ENCODE measurements at regions not wholly inside any gene's neighbourhood (a gene's known extent, or its start where the extent isn't known, plus 50 kb on each side); places are given as distances from the start of the nearest gene placed in this dataset.

- DNase-seq (ENCODE audit: low read depth, low spot score) (no peak), ATAC-seq (no peak)
- Histone ChIP-seq H3K9me3 (ENCODE audit: control insufficient read depth in 1 of 2, insufficient read depth in 1 of 2, low read depth in 1 of 2, low read length in 2 of 2) (no peaks in the 10 kb centered on the region), H3K79me2 (ENCODE audit: insufficient read depth, low read length) (no peaks in the 10 kb centered on the region), H3K36me3 (ENCODE audit: control insufficient read depth in 1 of 2, insufficient read depth in 2 of 2, low read length in 2 of 2) (no peaks in the 10 kb centered on the region), H3K4me3 (replicated peaks in 1 of 2; ENCODE audit: low read depth in 1 of 2, low read length in 2 of 2) (no peak overlapping the region), H3K4me1 (ENCODE audit: control insufficient read depth in 1 of 2, insufficient read depth in 2 of 2, low read length in 2 of 2) (no peaks in the 10 kb centered on the region), H3K4me2 (ENCODE audit: low read length) (no peak overlapping the region), H3K27ac (ENCODE audit: low read depth, low read length) (no peak overlapping the region), H3K27me3 (ENCODE audit: insufficient read depth, low read length) (no peaks in the 10 kb centered on the region), H2AFZ (ENCODE audit: low read depth, low read length, poor library complexity, severe bottlenecking) (no peak overlapping the region), H4K20me1 (ENCODE audit: insufficient read depth) (no peaks in the 10 kb centered on the region), H3K9ac (ENCODE audit: low read length) (no peak overlapping the region), H3K9me2 (ENCODE audit: insufficient read depth) (no peaks in the 10 kb centered on the region)
- intact Hi-C loops (cut with micrococcal nuclease) = no loop called here
- no peak for TF ChIP-seq CEBPB (IDR thresholded peaks at IDR 0.05; ENCODE audit: low read depth)
- no peak for TF ChIP-seq JUND (IDR thresholded peaks at IDR 0.05)
- no peak for TF ChIP-seq YY1 (IDR thresholded peaks at IDR 0.05; ENCODE audit: extremely low read depth, insufficient replicate concordance, low read depth, low read length)
- no peak for TF ChIP-seq RAD21 (IDR thresholded peaks at IDR 0.05; ENCODE audit: low read depth)
- POLR2A ChIA-PET = no interaction called here
- no TSS peak for BruUV-seq (replicated peaks)
- RAD21 ChIA-PET (ENCODE audit: low non-redundant PET in 1 of 2, low total read pairs in 2 of 2, uncharacterized antibody in 2 of 2, unreplicated experiment in 2 of 2) = no interaction called here
- CTCF ChIA-PET = no interaction called here
Measured at GRCh38 chr12:92466391-92467305, 236.1 kb upstream of the PLEKHG7 start.

GRCh38 chr12:92465786-92466295 is 236.9 kb upstream of the PLEKHG7 start:
- ChIA-PET CTCF (no interaction called here), RAD21 (ENCODE audit: low non-redundant PET in 1 of 2, low total read pairs in 2 of 2, uncharacterized antibody in 2 of 2, unreplicated experiment in 2 of 2) (no interaction called here), POLR2A (no interaction called here)
- H4K20me1 ChIP-seq (ENCODE audit: insufficient read depth) = no peaks in the 10 kb centered on the region
- no peaks in the 10 kb centered on the region for H3K27me3 ChIP-seq (ENCODE audit: insufficient read depth, low read length)
- ATAC-seq = no peak
- no peaks in the 10 kb centered on the region for H3K9me3 ChIP-seq (ENCODE audit: control insufficient read depth in 1 of 2, insufficient read depth in 1 of 2, low read depth in 1 of 2, low read length in 2 of 2)
- no peaks in the 10 kb centered on the region for H3K79me2 ChIP-seq (ENCODE audit: insufficient read depth, low read length)
- H3K36me3 ChIP-seq (ENCODE audit: control insufficient read depth in 1 of 2, insufficient read depth in 2 of 2, low read length in 2 of 2) = no peaks in the 10 kb centered on the region
- no peak overlapping the region for H3K4me2 ChIP-seq (ENCODE audit: low read length)
- no peak overlapping the region for H2AFZ ChIP-seq (ENCODE audit: low read depth, low read length, poor library complexity, severe bottlenecking)
- H3K9ac ChIP-seq (ENCODE audit: low read length) = no peak overlapping the region
- H3K9me2 ChIP-seq (ENCODE audit: insufficient read depth) = no peaks in the 10 kb centered on the region
- no TSS peak for BruUV-seq (replicated peaks)
- TF ChIP-seq CTCF (IDR thresholded peaks at IDR 0.05 in 2 of 3, conservative IDR thresholded peaks at IDR 0.05 in 1 of 3; ENCODE audit: borderline replicate concordance in 1 of 3, insufficient read depth in 1 of 3, low read depth in 2 of 3, low read length in 2 of 3) = no peak
- TF ChIP-seq POLR2A (IDR thresholded peaks at IDR 0.05; ENCODE audit: borderline replicate concordance, extremely low read depth, insufficient read depth, insufficient read length) = no peak
- TF ChIP-seq POLR2AphosphoS5 (IDR thresholded peaks at IDR 0.05; ENCODE audit: low read depth, low read length) = no peak
- TF ChIP-seq ZBTB33 (IDR thresholded peaks at IDR 0.05; ENCODE audit: extremely low read depth, insufficient replicate concordance, low read length) = no peak
- no peak for DNase-seq (ENCODE audit: low read depth, low spot score)
- intact Hi-C loops (cut with micrococcal nuclease) = no loop called here
- no peak overlapping the region for H3K4me3 ChIP-seq (replicated peaks in 1 of 2; ENCODE audit: low read depth in 1 of 2, low read length in 2 of 2)
- H3K4me1 ChIP-seq (ENCODE audit: control insufficient read depth in 1 of 2, insufficient read depth in 2 of 2, low read length in 2 of 2) = no peaks in the 10 kb centered on the region
- no peak overlapping the region for H3K27ac ChIP-seq (ENCODE audit: low read depth, low read length)

Data from HCT116 (cell line).